DMS114 treated with DMSO at 0.1 percent for 48 hours (cell line): ENCODE measurements at regions not wholly inside any gene's neighbourhood (a gene's known extent, or its start where the extent isn't known, plus 50 kb on each side); places are given as distances from the start of the nearest gene placed in this dataset.
"Not testable (repeated sequence)": the region's sequence is repeated elsewhere in the genome, so short reads cannot be mapped to it uniquely, and the experiment has no call there.

Experiments
- DNase-seq: peaks from one replicate; lab custom pipeline; 2025; ENCODE audit not compliant: unreplicated experiment; lab: John Stamatoyannopoulos, UW

DNA sequence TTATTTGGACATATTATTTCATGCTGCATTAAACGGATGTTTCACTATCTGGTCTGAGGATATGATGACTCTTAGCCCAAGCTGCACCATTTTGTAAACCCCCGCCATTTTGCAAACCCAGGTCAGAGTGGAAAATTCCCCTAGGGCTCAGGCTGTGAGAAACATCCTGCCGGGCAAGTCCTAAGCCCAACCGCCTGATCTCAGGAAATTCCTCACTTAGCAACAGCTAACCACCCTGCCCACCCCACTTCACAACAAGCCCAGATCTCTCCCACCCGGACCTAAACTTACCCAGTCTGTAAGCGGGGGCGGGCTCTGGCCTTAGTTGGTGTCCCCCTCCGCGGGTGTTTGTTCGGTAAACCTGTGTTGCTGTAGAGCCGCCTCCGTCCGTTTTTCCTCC lies 2747.1 kb downstream of the PCDH7 start:
- DNase-seq = no peak

GRCh38 chr4:33470805-33471204 lies 2750.6 kb downstream of the PCDH7 start:
- DNase-seq = no peak

- no peak for DNase-seq
Measured at GRCh38 chr4:33477715-33478114, 2757.5 kb downstream of the PCDH7 start.

DNA sequence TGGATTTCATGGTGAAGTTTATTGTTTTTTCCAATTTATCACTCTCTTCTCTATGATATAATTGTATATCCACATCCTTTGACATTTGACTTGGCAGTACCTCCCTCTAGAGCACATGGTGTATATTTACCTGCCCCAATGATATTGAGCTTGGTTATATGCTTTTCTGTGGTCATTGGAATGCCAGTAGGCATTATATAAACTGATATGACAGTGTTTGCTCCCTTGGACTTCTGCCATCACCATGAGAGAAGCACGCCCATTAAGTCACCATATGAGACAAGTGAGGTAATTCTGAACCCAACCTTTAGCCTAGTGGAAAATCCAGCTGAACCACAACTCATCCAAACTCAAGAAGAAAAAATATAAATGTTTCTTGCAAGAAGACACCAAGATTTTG lies 2761.5 kb downstream of the ARAP2 start:
- no peak for DNase-seq

DNA sequence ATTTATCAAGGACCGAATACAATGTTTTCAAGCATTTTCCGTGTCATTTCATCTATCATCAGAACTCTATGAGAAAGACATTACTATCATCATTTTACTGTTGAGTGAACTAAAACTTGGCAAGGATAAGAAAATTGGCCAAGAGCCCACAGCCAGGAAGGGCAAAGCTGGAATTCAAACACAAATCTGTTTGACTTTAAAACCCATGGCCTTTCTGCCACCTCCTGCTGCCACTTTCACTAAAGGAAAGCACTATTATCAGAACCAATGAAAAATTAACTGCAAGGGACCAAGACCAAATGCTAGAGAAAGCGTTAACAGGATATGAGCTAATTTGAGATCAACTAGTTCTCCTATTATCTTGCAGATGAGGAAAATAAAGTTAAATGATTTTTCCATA lies 2759.2 kb downstream of the ARAP2 start:
- DNase-seq = no peak

- DNase-seq = no peak
Measured at GRCh38 chr4:33493231-33493630, 2751.1 kb downstream of the ARAP2 start.

- DNase-seq = no peak
Measured at GRCh38 chr4:33494150-33494549, 2750.2 kb downstream of the ARAP2 start.

GRCh38 chr4:33501587-33501986 lies 2742.7 kb downstream of the ARAP2 start:
- DNase-seq = not testable (repeated sequence)

DNA sequence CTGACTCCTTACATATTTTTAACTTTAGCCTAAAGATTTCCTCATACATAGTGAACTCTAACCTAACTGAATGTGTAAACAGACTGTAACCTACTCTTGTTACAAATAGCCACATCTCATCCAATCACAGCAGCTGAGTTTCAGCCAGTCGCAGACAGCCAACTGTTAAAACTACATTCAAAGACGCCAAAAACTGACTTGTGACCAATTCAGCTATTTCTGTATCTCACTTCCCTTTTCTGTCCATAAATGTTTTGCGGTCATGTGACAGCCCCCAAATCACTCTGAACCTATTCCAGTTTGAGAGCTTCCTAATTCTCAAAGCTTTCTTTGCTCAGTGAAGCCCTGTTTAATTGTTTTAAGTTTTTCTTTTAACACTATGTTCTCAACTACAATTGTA lies 2731.9 kb downstream of the ARAP2 start:
- no peak for DNase-seq

- no peak for DNase-seq
Measured at GRCh38 chr4:33518856-33519255, 2725.5 kb downstream of the ARAP2 start.

GRCh38 chr4:33532821-33533220 lies 2711.5 kb downstream of the ARAP2 start:
- DNase-seq = no peak

DNA sequence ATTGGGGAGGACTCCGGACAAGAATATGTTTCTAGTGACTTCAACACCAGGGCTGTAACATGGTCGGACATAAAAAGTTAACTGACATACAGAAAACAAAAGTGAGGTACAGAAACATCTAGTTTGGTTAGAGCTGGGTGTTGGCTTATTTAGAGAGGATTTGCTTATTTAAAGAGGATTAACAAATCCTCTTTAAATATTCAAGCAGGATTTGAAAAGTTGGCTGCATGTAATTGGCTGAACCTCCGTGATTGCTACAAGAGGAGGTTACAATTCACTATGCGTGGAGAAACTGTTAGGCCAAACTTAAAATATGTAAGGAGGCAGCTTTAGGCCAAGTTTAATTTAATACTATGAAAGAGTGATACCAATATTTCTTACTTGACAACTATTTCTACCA lies 2707.4 kb downstream of the ARAP2 start:
- no peak for DNase-seq

- DNase-seq = no peak
Measured at GRCh38 chr4:33537527-33537926, 2706.8 kb downstream of the ARAP2 start.

GRCh38 chr4:33543941-33544450 lies 2700.3 kb downstream of the ARAP2 start:
- DNase-seq = no peak

GRCh38 chr4:33551244-33551643 lies 2693.1 kb downstream of the ARAP2 start:
- DNase-seq = no peak

DNA sequence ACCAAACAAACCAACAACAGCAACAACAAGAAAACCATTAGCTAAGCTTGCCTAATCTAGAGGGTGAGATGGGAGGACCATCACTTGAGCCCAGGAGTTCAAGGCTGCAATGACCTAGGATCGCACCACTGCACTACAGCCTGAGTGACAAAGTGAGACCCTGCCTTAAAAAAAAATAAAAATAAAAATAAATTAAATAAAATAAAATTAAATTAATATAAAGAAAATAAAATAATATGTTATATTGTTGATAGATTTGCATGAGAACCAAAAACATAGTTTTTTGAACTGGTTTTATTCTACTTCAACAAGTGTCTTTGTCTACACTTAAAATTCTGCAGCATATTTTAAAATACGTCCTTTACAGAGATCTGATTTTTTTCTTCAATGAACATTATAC lies 2683.1 kb downstream of the ARAP2 start:
- DNase-seq = no peak

DNA sequence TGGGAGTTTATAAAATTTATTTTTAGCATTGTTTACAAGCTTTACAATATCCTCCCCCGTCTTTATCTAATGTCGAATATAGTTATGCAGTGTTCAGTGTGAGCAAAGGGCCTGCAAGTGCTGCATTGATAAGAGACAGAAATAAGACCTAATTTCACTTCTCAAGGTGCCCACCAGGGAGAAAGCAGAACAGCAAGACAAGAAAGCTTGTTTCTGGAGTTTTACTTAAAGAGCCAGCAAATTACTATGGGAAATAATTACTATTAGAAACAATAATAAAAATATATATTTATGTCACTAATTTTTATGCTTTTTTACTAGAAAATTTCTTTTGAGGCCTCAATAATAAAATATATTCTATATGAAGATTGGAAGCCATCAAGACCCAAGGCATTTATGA lies 2677.7 kb downstream of the ARAP2 start:
- no peak for DNase-seq

DNA sequence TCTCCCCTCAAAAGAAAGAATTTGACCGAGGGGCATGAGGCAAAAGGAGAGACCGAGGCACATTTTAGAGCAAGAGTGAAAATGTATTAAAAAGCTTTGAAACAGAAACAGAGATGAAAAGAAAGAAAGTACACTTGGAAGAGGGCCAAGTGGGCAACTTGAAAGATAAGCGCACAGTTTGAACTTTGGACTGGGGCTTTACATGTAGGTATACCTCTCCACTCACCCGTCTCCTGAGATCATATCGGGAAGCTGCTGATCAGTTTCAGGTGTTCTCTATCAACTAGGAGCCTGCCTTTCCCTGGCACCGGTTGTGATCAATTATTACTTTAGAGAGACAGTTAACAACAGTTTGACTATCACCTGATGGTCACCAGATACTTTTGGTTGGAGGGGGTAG lies 2666.5 kb downstream of the ARAP2 start:
- DNase-seq = no peak

GRCh38 chr4:33579951-33580350 lies 2664.4 kb downstream of the ARAP2 start:
- DNase-seq = no peak

GRCh38 chr4:33592701-33593100 lies 2651.6 kb downstream of the ARAP2 start:
- DNase-seq = no peak

DNA sequence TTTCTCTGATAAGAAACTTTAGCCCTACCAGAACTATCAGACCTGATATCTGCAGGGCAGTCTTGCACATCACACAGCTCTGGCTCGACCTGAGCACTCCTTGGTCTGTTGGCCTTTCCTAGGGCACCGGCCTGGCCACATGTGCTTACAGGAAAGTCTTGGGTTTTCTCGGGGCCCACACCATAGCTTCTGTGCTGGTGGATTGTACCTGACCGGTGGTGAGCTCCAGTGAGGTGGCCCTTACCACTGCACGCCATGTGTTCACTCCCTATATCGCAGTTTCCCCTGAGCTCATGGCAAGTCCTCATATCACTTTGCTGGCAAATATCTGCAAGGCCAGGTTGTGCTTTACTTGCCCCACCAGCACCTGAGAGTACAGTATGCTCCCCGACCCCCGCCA lies 2637.4 kb downstream of the ARAP2 start:
- no peak for DNase-seq

DNA sequence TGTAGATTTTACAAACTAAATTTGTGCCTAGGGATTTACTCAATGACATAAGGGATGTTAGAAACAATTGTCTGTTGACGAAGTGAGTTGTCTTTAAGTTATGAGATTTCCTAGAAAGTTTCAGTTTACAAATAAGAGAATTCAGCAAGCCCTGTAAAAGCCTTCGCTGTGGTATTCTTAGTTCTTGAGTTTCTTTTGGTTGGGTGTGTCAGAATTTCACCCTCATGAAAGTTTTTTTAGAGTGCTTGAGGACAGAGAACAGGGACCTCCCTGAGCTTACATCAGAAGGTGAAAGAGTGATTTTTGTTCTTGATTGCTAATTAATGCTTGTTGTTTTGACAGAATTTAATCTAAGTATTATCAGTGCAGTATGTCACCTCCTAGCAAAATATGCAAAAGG lies 2628.2 kb downstream of the ARAP2 start:
- DNase-seq = no peak

DNA sequence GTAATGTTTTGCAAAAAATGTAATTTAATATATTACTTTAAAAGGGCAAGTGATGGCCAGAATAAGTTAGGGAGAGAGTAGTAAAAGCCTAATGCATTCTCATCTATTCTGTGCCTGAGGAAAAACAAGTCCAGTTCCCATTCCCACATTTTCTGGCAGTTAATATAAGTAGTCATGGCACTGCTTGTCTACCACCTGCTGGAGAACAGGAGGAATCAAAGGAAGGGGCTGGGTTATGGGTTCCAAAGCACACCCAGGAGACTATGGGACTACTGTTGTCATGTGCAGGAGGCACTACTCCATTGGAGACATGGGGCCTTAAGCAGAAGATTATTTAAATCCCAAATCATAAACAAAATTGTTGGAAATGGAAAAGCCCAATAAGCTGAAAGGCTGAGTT lies 2618.6 kb downstream of the ARAP2 start:
- DNase-seq = no peak

DNA sequence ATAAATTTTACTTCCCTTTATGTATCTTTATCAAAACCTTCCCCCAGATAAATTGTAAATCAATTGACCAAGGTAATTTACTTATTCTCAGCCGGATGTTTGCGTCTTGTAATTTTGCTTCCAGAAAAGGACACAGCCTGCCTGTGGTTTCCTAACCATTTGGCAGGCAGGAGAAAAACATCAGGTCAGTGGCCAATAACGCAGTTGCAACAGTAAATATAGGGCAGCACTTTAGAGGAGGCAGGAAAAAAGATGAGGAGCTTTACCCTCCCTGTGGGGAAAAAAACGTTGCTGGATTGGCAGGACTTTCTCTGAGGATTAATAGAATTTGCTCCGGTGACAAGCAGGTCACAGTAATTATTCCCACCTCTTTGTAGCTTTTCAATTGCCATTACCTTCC lies 2618.1 kb downstream of the ARAP2 start:
- DNase-seq = no peak
